ENCODE measurements at regions not wholly inside any gene's neighbourhood (a gene's known extent, or its start where the extent isn't known, plus 50 kb on each side); places are given as distances from the start of the nearest gene placed in this dataset.
"Not testable (repeated sequence)": the region's sequence is repeated elsewhere in the genome, so short reads cannot be mapped to it uniquely, and the experiment has no call there.

DNA sequence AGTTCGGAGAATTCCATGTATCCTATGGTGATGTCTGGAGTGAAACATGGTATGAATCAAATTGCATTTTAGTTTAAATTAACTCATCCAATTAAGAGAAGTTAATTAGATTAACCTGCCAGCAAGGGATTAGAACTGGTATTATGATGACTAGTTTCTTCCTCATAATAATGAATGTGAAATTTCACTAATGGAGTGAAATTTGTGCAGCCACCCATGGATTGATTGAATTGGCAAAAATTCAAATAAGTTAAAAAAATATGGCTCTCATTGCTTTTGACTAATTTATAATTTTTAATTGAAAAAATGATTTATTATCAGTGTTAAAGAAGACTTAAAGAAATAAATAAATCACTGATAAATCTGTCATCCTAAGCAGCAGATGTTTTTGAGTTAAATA, 232.0 kb downstream of the KCNRG start:
- intact Hi-C loops (cut with DNase I): no loop called here
- peaks cover 9 to 17% of the 10 kb centered on the region in 2 donors for H3K4me1 ChIP-seq

GRCh38 chr13:50248516-50249143, 233.4 kb downstream of the KCNRG start:
- Histone ChIP-seq H3K27ac (no peak overlapping the region), H3K27me3 (no peaks in the 10 kb centered on the region), H3K36me3 (no peaks in the 10 kb centered on the region), H3K4me3 (no peak overlapping the region), H3K4me1 (peaks cover 9 to 17% of the 10 kb centered on the region in 2 donors), H3K9me3 (no peaks in the 10 kb centered on the region)
- no peak for TF ChIP-seq CTCF (IDR thresholded peaks at IDR 0.05)
- ATAC-seq (no peak), DNase-seq (no peak)
- intact Hi-C loops (cut with DNase I): no loop called here

More for the DNA sequence above, 232.0 kb downstream of the KCNRG start:
- no peak for DNase-seq
- Histone ChIP-seq H3K36me3 (no peaks in the 10 kb centered on the region), H3K27ac (no peak overlapping the region), H3K27me3 (no peaks in the 10 kb centered on the region), H3K4me3 (no peak overlapping the region), H3K9me3 (no peaks in the 10 kb centered on the region)
- no peak for TF ChIP-seq CTCF (IDR thresholded peaks at IDR 0.05)
- ATAC-seq: no peak

DNA sequence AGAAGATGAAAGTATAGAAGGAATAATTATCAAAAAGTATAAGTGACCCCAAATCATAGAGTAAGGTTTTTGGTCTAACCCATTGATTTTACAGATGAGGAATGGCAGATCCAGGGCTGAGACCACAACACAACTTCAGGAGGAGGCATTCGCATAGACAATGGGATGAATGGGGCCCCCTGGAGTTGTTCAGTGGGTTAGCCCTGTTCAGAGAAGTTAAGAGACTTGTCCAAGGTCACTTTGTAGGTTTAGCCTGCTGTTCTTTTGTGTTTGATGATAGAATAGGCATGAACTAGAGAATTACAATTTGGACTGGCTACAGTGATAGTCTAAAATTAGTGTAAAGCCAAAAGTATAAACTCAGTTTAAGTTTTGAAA, 233.9 kb downstream of the KCNRG start:
- Histone ChIP-seq H3K4me1 (peaks cover 9 to 17% of the 10 kb centered on the region in 2 donors), H3K36me3 (no peaks in the 10 kb centered on the region), H3K27ac (no peak overlapping the region), H3K27me3 (no peaks in the 10 kb centered on the region), H3K4me3 (no peak overlapping the region), H3K9me3 (no peaks in the 10 kb centered on the region)
- ATAC-seq (no peak), DNase-seq (no peak)
- TF ChIP-seq CTCF (IDR thresholded peaks at IDR 0.05): no peak
- intact Hi-C loops (cut with DNase I): no loop called here

DNA sequence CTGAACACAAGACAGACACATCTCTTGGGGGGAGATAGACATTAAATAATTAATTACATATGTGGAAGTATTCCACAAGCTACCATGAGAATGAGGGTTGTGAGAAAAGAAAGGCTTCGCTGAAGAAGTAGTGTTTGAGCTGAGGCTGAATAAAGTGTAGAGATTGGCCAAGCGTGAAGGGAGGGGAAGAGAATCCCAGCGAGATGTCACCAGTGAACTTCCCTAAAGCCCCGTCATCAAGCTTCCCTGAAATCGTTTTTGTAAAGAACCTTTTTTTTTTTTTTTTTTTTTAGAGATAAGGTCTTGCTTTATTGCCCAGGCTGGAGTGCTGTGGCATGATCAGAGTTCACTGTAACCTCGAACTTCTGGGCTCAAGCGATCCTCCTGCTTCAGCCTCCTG, 235.2 kb downstream of the KCNRG start:
- H3K36me3 ChIP-seq: no peaks in the 10 kb centered on the region
- DNase-seq (no peak), ATAC-seq (peak; percentile 37)
- no peak overlapping the region for H3K4me3 ChIP-seq
- H3K9me3 ChIP-seq: no peaks in the 10 kb centered on the region
- no peak overlapping the region for H3K27ac ChIP-seq
- peaks cover 2 to 15% of the 10 kb centered on the region in 2 donors for H3K4me1 ChIP-seq
- H3K27me3 ChIP-seq: no peaks in the 10 kb centered on the region
- intact Hi-C loops (cut with DNase I): no loop called here
- no peak for TF ChIP-seq CTCF (IDR thresholded peaks at IDR 0.05)

DNA sequence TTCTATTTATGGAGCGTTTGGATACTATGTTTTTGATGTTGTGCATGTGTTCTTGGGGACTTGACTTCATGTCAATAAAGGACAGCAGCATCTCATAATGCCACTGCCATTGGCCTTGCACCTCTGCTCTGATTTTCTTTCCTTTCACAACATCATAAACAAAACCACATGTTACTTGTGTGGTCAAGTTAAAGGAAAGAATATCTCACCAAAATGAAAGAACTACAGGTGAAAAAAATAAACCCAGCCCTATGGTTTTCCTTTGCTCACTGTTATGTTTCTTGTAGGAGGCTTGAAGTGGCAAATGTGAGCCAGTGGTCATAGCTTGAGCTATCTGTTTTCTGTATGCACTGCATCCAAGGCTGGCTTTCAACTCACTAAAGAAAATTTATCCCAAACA, 240.4 kb downstream of the KCNRG start:
- intact Hi-C loops (cut with DNase I): no loop called here
- no peak for TF ChIP-seq CTCF (IDR thresholded peaks at IDR 0.05)
- DNase-seq (no peak), ATAC-seq (no peak)
- Histone ChIP-seq H3K4me1 (no peaks in the 10 kb centered on the region), H3K36me3 (no peaks in the 10 kb centered on the region), H3K4me3 (no peak overlapping the region), H3K27me3 (no peaks in the 10 kb centered on the region), H3K27ac (no peak overlapping the region), H3K9me3 (no peaks in the 10 kb centered on the region)

DNA sequence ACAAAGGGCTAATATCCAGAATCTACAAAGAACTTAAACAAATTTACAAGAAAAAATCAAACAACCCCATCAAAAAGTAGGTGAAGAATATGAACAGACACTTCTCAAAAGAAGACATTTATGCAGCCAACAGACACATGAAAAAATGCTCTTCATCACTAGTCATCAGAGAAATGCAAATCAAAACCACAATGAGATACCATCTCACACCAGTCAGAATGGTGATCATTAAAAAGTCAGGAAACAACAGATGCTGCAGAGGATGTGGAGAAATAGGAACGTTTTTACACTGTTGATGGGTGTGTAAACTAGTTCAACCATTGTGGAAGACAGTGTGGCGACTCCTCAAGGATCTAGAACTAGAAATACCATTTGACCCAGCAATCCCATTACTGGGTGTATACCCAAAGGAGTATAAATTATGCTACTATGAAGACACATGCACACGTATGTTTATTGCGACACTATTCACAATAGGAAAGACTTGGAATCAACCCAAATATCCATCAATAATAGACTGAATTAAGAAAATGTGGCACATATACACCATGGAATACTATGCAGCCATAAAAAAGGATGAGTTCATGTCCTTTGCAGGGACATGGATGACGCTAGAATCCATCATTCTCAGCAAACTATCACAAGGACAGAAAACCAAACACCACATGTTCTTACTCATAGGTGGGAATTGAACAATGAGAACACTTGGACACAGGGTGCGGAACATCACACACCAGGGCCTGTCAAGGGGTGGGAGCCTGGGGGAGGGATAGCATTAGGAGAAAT, 241.5 kb downstream of the KCNRG start:
- H3K4me1 ChIP-seq; DNase-seq; H3K9me3 ChIP-seq; H3K4me3 ChIP-seq; intact Hi-C loops (cut with DNase I); H3K27me3 ChIP-seq; H3K36me3 ChIP-seq; ATAC-seq; H3K27ac ChIP-seq: not testable (repeated sequence)

Measured in left lung (tissue), 4 donors.